HCT116 (cell line): ENCODE measurements at regions not wholly inside any gene's neighbourhood (a gene's known extent, or its start where the extent isn't known, plus 50 kb on each side); places are given as distances from the start of the nearest gene placed in this dataset.

ENCODE experiments used
- ATAC-seq: fragments of 200-7000 bp; cut with Tn5 transposase; 2 replicates; pipeline ENCODE4 v1.9.1; 2020; ENCODE audit warnings: mild to moderate bottlenecking, moderate library complexity
- BruUV-seq: library from RNA; stranded (reverse); fragments of 400-500 nt; replicated peaks from 2 replicates; lab custom pipeline; 2021; lab: Mats Ljungman, UMichigan
- CTCF ChIA-PET: fragments of 300-600 bp; sonication (Branson Sonifier 250); formaldehyde crosslinking; loops from one replicate; lab custom pipeline; 2021; ENCODE audit warnings: antibody characterized with exemption; lab: Charles Lee
- POLR2A ChIA-PET: fragments of 300-600, 350-600 bp; sonication (Branson Sonifier 250); formaldehyde crosslinking; loops from one replicate; lab custom pipeline; 2021; ENCODE audit warnings: antibody characterized with exemption; lab: Charles Lee
- RAD21 ChIA-PET, 2 experiments: fragments of 300-600 bp; sonication (Branson Sonifier 250); formaldehyde crosslinking; loops; one replicate each; lab custom pipeline; 2023; ENCODE audit warnings: low total read pairs in 2 of 2; ENCODE audit not compliant: uncharacterized antibody in 2 of 2, unreplicated experiment in 2 of 2, low non-redundant PET in 1 of 2; lab: Charles Lee
- DNase-seq: peaks from one replicate; pipeline ENCODE4 v3.0.0-alpha.2; 2010; ENCODE audit warnings: low read depth, low spot score
- H2AFZ ChIP-seq: fragments of 200-600 bp; shearing (Covaris generic), sonication (generic); 2 replicates; pipeline ENCODE4 v1.6.1; 2017; ENCODE audit warnings: low read depth, mixed run types, mixed read lengths, antibody characterized with exemption, low read length; ENCODE audit not compliant: poor library complexity, severe bottlenecking
- H3K27ac ChIP-seq: 2 replicates; pipeline ENCODE4 v1.5.1; 2012; ENCODE audit warnings: low read depth, low read length
- H3K27me3 ChIP-seq: fragments of 200-600 bp; sonication (generic); 2 replicates; pipeline ENCODE4 v1.6.1; 2016; ENCODE audit warnings: mixed run types, low read length, mixed read lengths; ENCODE audit not compliant: insufficient read depth
- H3K36me3 ChIP-seq, 2 experiments: fragments of 200-500 bp in 1 of 2; fragments of 200-600 bp in 1 of 2; sonication (Bioruptor generic) in 1 of 2; sonication (generic) in 1 of 2; 2 replicates each; pipeline versions ENCODE4 v1.5.1 to v1.6.1; 2014 to 2016; ENCODE audit warnings: low read length in 2 of 2, inconsistent platforms in 1 of 2, mixed read lengths in 1 of 2, mixed run types in 1 of 2; ENCODE audit not compliant: insufficient read depth in 2 of 2, control insufficient read depth in 1 of 2
- H3K4me1 ChIP-seq, 2 experiments: fragments of 200-600 bp in 1 of 2; sonication (generic) in 1 of 2; 2 replicates each; pipeline versions ENCODE4 v1.5.1 to v1.6.1; 2012 to 2017; ENCODE audit warnings: low read length in 2 of 2, inconsistent platforms in 1 of 2, mild to moderate bottlenecking in 1 of 2, mixed read lengths in 1 of 2, mixed run types in 1 of 2, moderate library complexity in 1 of 2; ENCODE audit not compliant: insufficient read depth in 2 of 2, control insufficient read depth in 1 of 2
- H3K4me2 ChIP-seq: fragments of 200-600 bp; sonication (generic); 2 replicates; pipeline ENCODE4 v1.6.1; 2017; ENCODE audit warnings: mixed run types, low read length, mixed read lengths
- H3K4me3 ChIP-seq, 2 experiments: fragments of 200-600 bp in 1 of 2; sonication (generic) in 1 of 2; replicated peaks in 1 of 2; 2 replicates each; pipeline ENCODE4 v1.5.1; 2011 to 2016; ENCODE audit warnings: low read length in 2 of 2, control low read depth in 1 of 2, low read depth in 1 of 2, mild to moderate bottlenecking in 1 of 2, mixed read lengths in 1 of 2, mixed run types in 1 of 2
- H3K79me2 ChIP-seq: fragments of 200-600 bp; sonication (generic); 2 replicates; pipeline ENCODE4 v1.6.1; 2017; ENCODE audit warnings: mild to moderate bottlenecking, mixed run types, low read length, moderate library complexity, mixed read lengths; ENCODE audit not compliant: insufficient read depth
- H3K9ac ChIP-seq: fragments of 200-600 bp; sonication (generic); 2 replicates; pipeline ENCODE4 v1.6.1; 2016; ENCODE audit warnings: low read length, mixed read lengths
- H3K9me2 ChIP-seq: fragments of 200-600 bp; sonication (generic), shearing (Covaris generic); 2 replicates; pipeline ENCODE4 v1.6.1; 2017; ENCODE audit warnings: mixed run types, mild to moderate bottlenecking, moderate library complexity; ENCODE audit not compliant: insufficient read depth
- H3K9me3 ChIP-seq, 2 experiments: fragments of 200-500 bp in 1 of 2; fragments of 200-600 bp in 1 of 2; sonication (Bioruptor generic) in 1 of 2; sonication (generic) in 1 of 2; 2 replicates each; pipeline ENCODE4 v1.6.1; 2014 to 2017; ENCODE audit warnings: low read length in 2 of 2, mixed read lengths in 2 of 2, inconsistent platforms in 1 of 2, low read depth in 1 of 2, mild to moderate bottlenecking in 1 of 2, mixed run types in 1 of 2, moderate library complexity in 1 of 2; ENCODE audit not compliant: control insufficient read depth in 1 of 2, insufficient read depth in 1 of 2
- H4K20me1 ChIP-seq: fragments of 200-600 bp; sonication (generic), shearing (Covaris generic); 2 replicates; pipeline ENCODE4 v1.6.1; 2017; ENCODE audit warnings: mixed run types, mild to moderate bottlenecking, moderate library complexity; ENCODE audit not compliant: insufficient read depth
- CBX3 ChIP-seq: IDR thresholded peaks from 2 replicates; pipeline ENCODE4 v1.6.1; 2012; ENCODE audit warnings: low read depth
- CEBPB ChIP-seq: IDR thresholded peaks from 2 replicates; pipeline ENCODE4 v1.6.1; 2012; ENCODE audit warnings: low read depth
- EZH2 ChIP-seq: fragments of 200-600 bp; sonication (generic); IDR thresholded peaks from 2 replicates; pipeline ENCODE4 v1.6.1; 2017; ENCODE audit warnings: antibody characterized with exemption, mixed run types
- FOSL1 ChIP-seq: IDR thresholded peaks from 2 replicates; pipeline ENCODE4 v1.6.1; 2012; ENCODE audit warnings: low read depth
- MAX ChIP-seq: IDR thresholded peaks from 2 replicates; pipeline ENCODE4 v1.6.1; 2012
- POLR2A ChIP-seq: IDR thresholded peaks from 2 replicates; pipeline ENCODE4 v1.7.0; 2011; ENCODE audit warnings: borderline replicate concordance; ENCODE audit not compliant: insufficient read depth, insufficient read length; ENCODE audit errors: extremely low read depth
- RAD21 ChIP-seq: IDR thresholded peaks from 2 replicates; pipeline ENCODE4 v1.6.1; 2012; ENCODE audit warnings: low read depth, mild to moderate bottlenecking
- SIN3A ChIP-seq: IDR thresholded peaks from 2 replicates; pipeline ENCODE4 v1.6.1; 2012; ENCODE audit warnings: low read depth
- SP1 ChIP-seq: IDR thresholded peaks from 2 replicates; pipeline ENCODE4 v1.6.1; 2012; ENCODE audit warnings: low read depth
- TCF7L2 ChIP-seq: IDR thresholded peaks from 2 replicates; pipeline ENCODE4 v1.7.0; 2011; ENCODE audit warnings: borderline replicate concordance, inconsistent platforms; ENCODE audit not compliant: insufficient read depth, insufficient read length; ENCODE audit errors: extremely low read depth
- YY1 ChIP-seq: IDR thresholded peaks from 2 replicates; pipeline ENCODE4 v1.6.1; 2011; ENCODE audit warnings: low read length, low read depth, moderate library complexity, mild to moderate bottlenecking; ENCODE audit not compliant: insufficient replicate concordance; ENCODE audit errors: extremely low read depth
- ZFX ChIP-seq: fragments of 450-650 bp; IDR thresholded peaks from 2 replicates; pipeline ENCODE4 v1.6.1; 2017
- intact Hi-C: fragments of 100-400 bp; cut with micrococcal nuclease; formaldehyde crosslinking; loops from 2 replicates; pipeline ENCODE4 v1.10.0; 2022
- TF ChIP-seq, protein P1 (sequence below), 3 experiments: fragments of 200-600 bp in 1 of 3; sonication (generic) in 1 of 3; IDR thresholded peaks in 2 of 3; conservative IDR thresholded peaks in 1 of 3; 2 replicates each; pipeline ENCODE4 v1.5.1; 2012 to 2017; ENCODE audit warnings: low read depth in 2 of 3, low read length in 2 of 3, antibody characterized with exemption in 1 of 3, borderline replicate concordance in 1 of 3, control low read depth in 1 of 3, mild to moderate bottlenecking in 1 of 3, mixed read lengths in 1 of 3, mixed run types in 1 of 3, moderate library complexity in 1 of 3; ENCODE audit not compliant: insufficient read depth in 1 of 3
- TF ChIP-seq, protein P2 (sequence below): IDR thresholded peaks from 2 replicates; pipeline ENCODE4 v1.6.1; 2011; ENCODE audit warnings: mild to moderate bottlenecking, low read length, moderate library complexity; ENCODE audit not compliant: insufficient replicate concordance; ENCODE audit errors: extremely low read depth
- TF ChIP-seq, protein P3 (sequence below): IDR thresholded peaks from 2 replicates; pipeline ENCODE4 v1.6.1; 2012

- Histone ChIP-seq H4K20me1 (no peaks in the 10 kb centered on the region), H3K9ac (no peak overlapping the region), H3K4me3 (no peak overlapping the region), H3K36me3 (no peaks in the 10 kb centered on the region), H3K9me2 (no peaks in the 10 kb centered on the region), H3K79me2 (no peaks in the 10 kb centered on the region), H3K27ac (no peak overlapping the region), H3K4me2 (no peak overlapping the region), H3K4me1 (peaks cover 3 to 6% of the 10 kb centered on the region in 2 experiments; a peak in 2 of 4 replicates), H2AFZ (no peak overlapping the region), H3K27me3 (peaks cover 16% of the 10 kb centered on the region; the same call in 1 of the 2 replicates), H3K9me3 (no peaks in the 10 kb centered on the region)
- no peak for DNase-seq
- BruUV-seq = no TSS peak
- intact Hi-C loops = no loop called here
- ChIA-PET RAD21 (no interaction called here), POLR2A (no interaction called here), CTCF (no interaction called here)
- ATAC-seq = no peak; the same call in 1 of the 2 replicates
- TF ChIP-seq RAD21 = no peak
- no peak for TF ChIP-seq SIN3A
- no peak for TF ChIP-seq ZFX
- no peak for TF ChIP-seq TCF7L2
- no peak for TF ChIP-seq FOSL1
- TF ChIP-seq CBX3 = no peak
- TF ChIP-seq YY1 = no peak
- TF ChIP-seq CEBPB = no peak
- no peak for TF ChIP-seq POLR2A
- no peak for TF ChIP-seq EZH2
- TF ChIP-seq, protein P1, sequence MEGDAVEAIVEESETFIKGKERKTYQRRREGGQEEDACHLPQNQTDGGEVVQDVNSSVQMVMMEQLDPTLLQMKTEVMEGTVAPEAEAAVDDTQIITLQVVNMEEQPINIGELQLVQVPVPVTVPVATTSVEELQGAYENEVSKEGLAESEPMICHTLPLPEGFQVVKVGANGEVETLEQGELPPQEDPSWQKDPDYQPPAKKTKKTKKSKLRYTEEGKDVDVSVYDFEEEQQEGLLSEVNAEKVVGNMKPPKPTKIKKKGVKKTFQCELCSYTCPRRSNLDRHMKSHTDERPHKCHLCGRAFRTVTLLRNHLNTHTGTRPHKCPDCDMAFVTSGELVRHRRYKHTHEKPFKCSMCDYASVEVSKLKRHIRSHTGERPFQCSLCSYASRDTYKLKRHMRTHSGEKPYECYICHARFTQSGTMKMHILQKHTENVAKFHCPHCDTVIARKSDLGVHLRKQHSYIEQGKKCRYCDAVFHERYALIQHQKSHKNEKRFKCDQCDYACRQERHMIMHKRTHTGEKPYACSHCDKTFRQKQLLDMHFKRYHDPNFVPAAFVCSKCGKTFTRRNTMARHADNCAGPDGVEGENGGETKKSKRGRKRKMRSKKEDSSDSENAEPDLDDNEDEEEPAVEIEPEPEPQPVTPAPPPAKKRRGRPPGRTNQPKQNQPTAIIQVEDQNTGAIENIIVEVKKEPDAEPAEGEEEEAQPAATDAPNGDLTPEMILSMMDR (IDR thresholded peaks at IDR 0.05 in 2 of 3, conservative IDR thresholded peaks at IDR 0.05 in 1 of 3; ENCODE audit: borderline replicate concordance in 1 of 3, insufficient read depth in 1 of 3, low read depth in 2 of 3, low read length in 2 of 3) = no peak
- TF ChIP-seq, protein P2, sequence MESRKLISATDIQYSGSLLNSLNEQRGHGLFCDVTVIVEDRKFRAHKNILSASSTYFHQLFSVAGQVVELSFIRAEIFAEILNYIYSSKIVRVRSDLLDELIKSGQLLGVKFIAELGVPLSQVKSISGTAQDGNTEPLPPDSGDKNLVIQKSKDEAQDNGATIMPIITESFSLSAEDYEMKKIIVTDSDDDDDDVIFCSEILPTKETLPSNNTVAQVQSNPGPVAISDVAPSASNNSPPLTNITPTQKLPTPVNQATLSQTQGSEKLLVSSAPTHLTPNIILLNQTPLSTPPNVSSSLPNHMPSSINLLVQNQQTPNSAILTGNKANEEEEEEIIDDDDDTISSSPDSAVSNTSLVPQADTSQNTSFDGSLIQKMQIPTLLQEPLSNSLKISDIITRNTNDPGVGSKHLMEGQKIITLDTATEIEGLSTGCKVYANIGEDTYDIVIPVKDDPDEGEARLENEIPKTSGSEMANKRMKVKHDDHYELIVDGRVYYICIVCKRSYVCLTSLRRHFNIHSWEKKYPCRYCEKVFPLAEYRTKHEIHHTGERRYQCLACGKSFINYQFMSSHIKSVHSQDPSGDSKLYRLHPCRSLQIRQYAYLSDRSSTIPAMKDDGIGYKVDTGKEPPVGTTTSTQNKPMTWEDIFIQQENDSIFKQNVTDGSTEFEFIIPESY = no peak
- TF ChIP-seq SP1 = no peak
- TF ChIP-seq, protein P3, sequence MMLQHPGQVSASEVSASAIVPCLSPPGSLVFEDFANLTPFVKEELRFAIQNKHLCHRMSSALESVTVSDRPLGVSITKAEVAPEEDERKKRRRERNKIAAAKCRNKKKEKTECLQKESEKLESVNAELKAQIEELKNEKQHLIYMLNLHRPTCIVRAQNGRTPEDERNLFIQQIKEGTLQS = no peak
- no peak for TF ChIP-seq MAX
Measured at GRCh38 chr15:29522373-29523276, 253.0 kb upstream of the NSMCE3 start.
